ENCODE measurements at regions not wholly inside any gene's neighbourhood (a gene's known extent, or its start where the extent isn't known, plus 50 kb on each side); places are given as distances from the start of the nearest gene placed in this dataset.

DNA sequence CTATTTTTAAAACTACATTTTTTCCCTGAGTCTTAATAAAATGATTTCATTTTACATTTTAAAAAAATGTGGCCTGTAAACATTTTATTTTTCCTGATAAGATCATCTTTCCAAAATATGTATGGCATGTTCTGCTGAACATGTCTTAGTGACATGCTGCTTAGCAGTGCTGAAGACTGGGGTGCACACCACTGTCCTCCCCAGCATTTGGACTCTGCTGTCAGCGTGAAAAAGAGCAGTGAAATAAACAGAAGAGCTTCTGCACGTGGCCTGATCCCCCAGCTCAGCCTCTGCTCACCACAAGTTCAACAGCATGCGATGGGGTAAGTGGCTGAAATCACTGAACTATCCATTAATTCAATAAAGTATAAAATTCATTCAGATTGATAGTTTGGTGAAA lies 81.6 kb upstream of the ZNF521 start:
- TF ChIP-seq, protein P1, sequence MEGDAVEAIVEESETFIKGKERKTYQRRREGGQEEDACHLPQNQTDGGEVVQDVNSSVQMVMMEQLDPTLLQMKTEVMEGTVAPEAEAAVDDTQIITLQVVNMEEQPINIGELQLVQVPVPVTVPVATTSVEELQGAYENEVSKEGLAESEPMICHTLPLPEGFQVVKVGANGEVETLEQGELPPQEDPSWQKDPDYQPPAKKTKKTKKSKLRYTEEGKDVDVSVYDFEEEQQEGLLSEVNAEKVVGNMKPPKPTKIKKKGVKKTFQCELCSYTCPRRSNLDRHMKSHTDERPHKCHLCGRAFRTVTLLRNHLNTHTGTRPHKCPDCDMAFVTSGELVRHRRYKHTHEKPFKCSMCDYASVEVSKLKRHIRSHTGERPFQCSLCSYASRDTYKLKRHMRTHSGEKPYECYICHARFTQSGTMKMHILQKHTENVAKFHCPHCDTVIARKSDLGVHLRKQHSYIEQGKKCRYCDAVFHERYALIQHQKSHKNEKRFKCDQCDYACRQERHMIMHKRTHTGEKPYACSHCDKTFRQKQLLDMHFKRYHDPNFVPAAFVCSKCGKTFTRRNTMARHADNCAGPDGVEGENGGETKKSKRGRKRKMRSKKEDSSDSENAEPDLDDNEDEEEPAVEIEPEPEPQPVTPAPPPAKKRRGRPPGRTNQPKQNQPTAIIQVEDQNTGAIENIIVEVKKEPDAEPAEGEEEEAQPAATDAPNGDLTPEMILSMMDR (conservative IDR thresholded peaks at IDR 0.05; ENCODE audit: low read depth, low read length), result no peak
- TF ChIP-seq EZH2 (IDR thresholded peaks at IDR 0.05; ENCODE audit: low read length, unreplicated experiment), result no peak
